Superior temporal gyrus (tissue), 1 donor: ENCODE measurements at regions not wholly inside any gene's neighbourhood (a gene's known extent, or its start where the extent isn't known, plus 50 kb on each side); places are given as distances from the start of the nearest gene placed in this dataset.
"Not testable (repeated sequence)": the region's sequence is repeated elsewhere in the genome, so short reads cannot be mapped to it uniquely, and the experiment has no call there.

ENCODE experiments used
- DNase-seq: peaks from one replicate; pipeline ENCODE4 v3.0.0-alpha.2; 2016; ENCODE audit errors: extremely low spot score

DNA sequence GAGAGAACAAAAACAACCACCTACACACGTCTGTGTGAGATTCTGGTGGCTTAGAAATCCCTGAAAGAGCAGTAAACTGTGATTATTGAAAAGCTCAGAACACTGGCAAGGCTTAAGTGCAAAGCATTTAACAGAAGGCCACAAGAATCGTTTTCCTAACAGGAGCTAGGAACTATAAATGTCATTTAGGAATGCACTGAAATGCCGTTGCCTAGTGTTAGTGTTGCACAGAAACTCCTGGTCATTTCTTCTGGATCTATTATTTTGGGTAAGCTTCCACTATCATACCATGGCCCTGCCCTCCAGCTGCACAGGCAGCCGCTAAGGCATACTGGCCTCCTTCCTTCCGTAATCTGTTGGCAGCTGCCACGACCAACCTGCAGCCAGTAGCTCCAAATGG is 923.2 kb downstream of the NLGN4X start:
- no peak for DNase-seq

DNA sequence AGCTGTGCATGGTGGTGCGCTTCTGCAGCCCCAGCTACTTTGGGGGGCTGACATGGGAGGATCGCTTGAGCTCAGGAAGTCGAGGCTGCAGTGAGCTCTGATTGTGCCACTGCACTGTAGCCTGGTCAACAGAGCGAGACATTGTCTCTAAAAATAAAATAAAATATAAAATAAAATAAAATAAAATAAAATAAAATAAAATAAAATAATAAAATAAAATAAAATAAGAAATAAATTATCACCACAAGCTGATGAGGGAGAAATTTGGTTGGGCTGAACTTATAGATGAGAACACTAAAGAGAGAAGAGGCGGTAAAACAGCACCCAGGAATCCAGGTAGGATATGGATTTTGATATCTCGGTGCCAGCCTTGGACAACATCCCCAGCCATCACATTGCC is 933.7 kb downstream of the NLGN4X start:
- no peak for DNase-seq

DNA sequence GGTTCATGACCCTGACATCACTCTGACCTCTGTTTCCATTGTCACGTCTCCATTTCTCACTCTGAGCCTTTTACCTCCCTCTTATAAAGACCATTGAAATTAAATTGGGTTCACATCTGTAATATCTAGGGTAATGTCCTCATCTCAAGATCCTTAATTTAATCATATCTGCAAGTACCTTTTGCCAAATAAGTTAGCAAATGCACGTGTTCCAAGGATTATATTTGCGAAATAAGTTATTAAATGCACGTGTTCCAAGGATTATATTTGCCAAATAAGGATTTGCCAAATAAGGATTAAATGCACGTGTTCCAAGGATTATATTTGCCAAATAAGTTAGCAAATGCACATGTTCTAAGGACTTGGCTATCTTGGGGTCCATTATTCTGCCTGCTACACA is 938.0 kb downstream of the NLGN4X start:
- DNase-seq = no peak

DNA sequence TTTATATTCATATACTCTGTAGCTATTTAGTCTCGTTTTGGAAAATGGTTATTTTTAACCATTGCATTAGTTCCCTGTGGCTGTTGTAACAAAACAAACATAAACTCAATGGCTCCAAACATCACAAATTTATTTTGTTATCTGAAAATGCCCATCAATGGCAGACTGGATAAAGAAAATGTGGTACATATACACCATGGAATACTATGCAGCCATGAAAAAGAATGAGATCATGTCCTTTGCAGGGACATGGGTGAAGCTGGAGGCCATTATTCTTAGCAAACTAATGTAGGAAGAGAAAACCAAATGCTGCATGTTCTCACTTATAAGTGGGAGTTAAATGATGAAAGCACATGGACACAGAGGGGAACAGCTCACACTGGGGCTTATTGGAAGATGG is 938.7 kb downstream of the NLGN4X start:
- DNase-seq = not testable (repeated sequence)

DNA sequence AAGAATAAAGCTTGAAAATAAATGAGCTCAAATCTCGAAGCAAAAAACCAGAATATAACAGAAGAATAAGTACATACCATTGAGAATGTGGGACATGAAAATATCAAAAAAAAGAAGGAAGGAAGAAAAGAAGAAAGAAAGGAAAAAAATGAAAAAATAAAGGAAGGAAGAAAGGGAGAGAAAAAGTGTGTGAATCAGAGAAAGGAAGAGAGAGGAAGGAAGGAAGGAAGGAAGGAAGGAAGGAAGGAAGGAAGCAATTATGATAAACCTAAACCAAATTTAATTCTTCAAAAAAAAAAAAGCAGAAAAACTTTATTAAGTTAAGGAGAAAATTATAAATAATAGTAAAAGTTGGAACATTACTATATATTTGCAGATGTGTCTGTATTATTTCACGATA is 949.8 kb downstream of the NLGN4X start:
- no peak for DNase-seq

DNA sequence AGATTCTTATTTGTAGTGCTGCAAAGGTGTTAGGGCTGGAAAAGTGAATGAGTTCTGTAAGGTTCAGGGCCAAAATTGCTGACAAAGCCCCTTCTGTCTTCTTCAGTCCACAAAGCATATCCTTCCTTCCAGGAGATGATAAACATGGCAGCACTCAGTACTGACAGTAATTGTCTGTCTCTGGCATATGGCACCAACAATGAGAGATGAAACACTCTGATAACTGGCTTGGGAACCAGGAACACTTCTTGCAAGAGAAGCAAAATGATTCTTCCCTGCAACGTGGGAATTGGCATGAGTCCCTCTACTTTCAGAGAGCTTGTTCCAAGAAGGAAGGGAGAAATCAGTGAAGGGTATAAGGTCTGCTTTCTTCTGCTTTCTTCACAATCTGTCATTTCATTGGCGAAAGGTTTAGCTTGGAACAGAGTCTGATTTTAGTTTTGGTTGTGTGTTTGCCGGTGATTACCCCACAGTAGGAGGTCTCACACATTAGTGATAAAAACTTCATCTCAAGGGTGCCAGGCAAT is 963.3 kb downstream of the NLGN4X start:
- DNase-seq = no peak

DNA sequence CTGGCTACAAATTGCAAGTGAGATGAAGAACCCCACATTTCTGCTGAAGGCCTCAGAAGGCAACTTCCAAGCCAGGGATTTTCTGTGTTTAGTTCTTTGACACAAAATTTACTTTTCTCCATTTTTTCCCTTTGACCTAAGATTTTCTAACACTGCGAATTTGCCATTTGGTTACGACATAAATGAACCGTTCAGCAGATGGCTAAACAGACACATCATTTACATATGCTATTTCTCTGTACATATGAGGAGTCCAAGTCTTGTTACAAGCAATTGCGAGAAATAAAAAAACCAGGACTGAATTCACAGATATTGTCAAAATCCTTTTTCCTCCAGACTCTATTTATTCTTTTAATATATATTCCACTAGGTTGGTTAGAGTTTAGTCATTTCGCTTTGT is 978.6 kb downstream of the NLGN4X start:
- DNase-seq = no peak

GRCh38 chrX:5242091-5242790 is 986.4 kb downstream of the NLGN4X start:
- no peak for DNase-seq

DNA sequence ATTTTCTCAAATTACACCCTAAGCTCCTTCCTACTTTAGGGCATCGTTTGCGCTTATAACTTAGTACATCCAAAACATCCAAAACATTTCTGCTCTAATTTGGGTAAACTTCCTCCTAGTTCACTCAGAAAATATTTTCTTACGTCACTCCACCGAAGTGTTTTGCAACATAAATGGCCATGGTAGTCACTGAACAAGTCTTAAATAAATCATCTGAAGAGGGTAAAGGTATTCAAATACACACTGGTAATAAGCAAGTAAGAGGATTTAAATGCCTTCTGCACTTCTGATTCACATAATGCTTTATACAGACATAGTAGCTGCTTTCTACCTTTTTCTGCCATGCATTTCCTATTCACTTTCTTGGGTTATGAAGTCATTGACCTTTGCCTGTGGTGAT is 991.9 kb downstream of the NLGN4X start:
- no peak for DNase-seq

DNA sequence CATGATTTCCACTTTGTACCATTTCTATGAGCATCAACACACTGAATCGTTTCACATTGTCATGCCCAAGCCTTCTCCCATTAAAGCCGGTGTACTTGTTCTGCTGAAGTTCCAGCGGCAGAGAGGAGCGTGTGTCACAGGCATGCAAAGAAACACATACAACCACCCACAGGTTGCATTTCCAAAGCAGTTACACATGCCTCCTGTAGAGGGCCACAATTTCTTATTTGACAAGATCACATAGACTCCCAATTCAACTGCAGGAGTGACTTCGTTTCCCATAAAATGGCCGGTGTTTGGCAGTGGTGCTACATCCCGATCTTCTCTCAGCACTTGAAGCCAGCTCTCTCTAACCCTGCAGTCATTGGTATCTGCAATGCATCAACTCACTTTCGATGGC is 992.6 kb downstream of the NLGN4X start:
- DNase-seq = no peak

DNA sequence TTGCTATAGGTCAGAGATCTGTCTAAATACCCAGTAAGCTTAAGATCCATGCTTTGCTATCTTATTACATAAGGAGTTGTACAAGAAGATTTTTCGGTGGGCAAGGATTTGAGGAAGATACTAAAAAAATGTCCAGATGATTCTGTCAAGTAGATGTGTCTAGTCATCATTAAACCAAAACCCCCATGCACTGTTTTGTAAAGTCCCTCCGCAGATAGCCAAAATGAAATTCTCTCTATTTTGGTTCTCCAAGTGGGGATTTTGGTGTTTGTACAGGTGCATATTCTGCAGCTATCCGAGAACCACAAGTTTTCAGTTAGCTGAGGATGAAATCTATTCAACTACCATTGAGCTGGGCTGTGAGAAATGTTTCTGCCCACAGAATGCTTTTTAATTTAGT is 994.8 kb downstream of the NLGN4X start:
- DNase-seq = no peak

DNA sequence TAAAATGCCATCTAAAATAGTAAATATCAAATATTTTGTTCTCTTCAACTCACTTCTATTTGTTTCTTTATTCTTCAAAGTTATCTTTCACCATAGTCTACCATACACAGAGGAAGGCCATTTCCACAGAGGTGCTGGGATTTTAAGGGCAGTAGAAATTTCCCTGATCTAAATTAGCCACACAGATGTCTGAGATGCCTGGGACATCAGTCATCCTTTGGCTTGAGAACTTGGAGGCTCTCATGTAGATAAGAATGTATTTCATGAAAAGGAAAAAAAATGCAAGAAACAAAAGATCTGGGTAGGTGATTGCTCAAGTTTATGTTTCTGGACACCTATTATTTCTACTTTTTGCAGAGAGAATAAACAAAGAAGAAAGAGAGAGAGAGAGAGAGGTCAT is 1008.2 kb downstream of the NLGN4X start:
- DNase-seq = no peak

DNA sequence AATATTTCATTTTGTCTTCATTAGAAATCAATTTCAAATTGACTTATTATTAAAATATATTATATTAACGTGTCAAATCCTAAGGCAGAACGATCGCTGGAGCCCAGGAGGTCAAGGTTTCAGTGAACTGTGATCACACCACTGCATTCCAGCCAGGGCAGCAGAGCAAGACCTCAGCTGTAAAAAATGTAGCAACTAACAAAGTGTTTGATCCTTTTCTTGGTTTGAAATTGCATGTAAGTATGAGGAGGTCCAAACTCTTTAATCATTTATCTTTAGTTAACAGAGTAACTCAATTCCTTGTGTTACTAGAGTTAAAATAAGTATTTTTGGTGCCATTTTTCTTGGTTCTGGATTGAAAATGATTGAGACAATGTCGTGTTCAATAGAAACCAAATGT is 1033.9 kb downstream of the NLGN4X start:
- DNase-seq = no peak

DNA sequence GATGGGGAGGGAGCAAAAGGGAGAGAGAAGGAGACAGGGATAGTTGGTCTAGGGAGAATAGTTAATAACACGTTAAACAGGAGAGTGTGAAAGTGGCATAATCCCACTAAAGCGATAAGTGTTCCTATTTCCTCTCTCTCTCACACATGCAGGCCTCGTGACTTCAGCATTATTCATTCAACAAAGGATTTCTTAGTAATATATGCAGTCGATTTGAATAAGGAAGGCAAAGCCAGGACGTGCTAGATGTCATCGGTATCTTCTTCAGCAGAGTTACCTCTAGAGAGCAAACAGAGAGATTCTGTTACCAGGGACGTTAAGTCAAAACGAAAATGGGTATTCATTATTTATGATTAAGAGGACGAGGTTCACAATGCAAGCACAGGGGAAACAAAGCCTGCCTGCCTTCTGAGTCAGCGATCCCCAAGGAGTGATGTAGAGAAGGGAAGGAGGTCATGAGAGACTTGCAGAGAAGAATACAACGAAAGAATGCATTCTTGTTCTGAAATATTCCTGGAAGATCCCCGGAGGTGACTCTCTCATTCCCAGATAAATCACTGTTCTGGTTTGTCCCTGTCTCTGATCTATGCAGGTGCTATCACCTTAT is 1048.4 kb downstream of the NLGN4X start:
- no peak for DNase-seq

DNA sequence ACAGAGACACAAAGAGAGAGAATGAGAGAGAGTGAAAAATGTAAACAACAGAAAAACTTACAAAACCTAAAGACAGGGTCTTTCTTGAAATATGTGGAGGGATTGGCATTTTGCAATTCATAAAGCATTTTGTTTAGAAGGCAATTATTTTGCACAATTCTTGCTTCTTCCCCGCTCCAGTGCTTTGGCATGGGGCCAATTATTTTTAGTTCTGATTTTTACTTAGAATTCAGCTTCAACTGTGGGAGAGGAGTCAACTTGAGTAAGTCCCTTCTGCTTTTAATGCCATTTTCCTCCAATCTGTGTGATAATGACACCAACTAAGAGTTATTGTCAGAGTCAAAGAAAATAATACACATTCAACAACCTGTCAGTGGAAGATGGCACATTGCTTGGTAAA is 1051.9 kb downstream of the NLGN4X start:
- no peak for DNase-seq

DNA sequence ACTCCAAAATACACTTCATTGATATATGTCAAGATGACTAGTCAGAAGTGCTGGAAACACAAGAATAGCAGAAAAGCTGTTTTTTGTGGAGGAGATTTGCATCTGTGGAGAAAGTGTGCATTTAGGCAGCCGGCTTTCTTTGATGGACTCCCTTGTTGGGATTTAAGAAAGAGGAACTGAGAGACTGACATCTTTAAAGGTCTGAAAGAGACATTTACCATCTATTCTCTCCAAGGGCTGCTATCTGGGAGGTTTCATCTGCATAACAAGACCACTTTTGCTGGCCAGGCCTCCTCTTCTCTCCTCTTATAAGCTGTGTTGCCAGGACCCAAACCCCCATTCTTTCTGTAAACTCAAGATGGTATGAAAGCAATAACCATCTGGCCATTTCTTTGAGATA is 1065.0 kb downstream of the NLGN4X start:
- DNase-seq = no peak

GRCh38 chrX:5155301-5155700 is 1073.4 kb downstream of the NLGN4X start:
- no peak for DNase-seq

DNA sequence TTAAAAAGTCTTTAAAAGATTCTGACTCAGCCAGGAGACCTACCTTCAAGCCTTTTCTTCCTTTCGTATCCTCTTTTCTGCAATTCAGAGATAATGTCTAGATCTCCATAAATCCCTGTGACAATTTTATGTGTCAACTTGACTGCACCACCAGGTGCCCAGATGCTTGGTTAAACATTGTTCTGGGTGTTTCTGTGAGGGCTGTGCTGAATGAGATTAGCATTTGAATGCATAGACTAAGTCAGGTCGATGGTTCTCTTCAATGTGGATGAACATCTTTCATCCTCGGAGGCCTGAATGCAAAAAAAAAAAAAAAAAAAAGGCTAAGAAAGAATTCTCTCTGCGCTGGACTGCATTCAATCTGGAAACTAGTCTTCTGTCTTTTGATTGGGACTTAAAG is 1082.7 kb downstream of the NLGN4X start:
- no peak for DNase-seq

DNA sequence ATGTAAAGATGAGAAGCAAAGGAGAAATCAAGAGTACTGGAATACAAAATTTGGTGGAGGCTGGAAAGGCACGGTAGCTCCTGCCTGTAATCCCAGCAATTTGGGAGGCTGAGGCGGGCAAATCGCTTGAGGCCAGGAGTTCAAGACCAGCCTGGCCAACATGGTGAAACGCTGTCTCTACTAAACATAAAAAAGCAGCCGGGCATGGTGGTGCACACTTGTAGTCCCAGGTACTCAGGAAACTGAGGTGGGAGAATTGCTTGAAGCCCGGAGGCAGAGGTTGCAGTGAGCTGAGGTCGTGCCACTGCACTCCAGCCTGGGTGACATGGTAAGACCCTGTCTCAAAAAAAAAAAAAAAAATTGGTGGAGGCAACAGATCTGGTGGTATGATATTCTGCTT is 1086.0 kb downstream of the NLGN4X start:
- DNase-seq = no peak

DNA sequence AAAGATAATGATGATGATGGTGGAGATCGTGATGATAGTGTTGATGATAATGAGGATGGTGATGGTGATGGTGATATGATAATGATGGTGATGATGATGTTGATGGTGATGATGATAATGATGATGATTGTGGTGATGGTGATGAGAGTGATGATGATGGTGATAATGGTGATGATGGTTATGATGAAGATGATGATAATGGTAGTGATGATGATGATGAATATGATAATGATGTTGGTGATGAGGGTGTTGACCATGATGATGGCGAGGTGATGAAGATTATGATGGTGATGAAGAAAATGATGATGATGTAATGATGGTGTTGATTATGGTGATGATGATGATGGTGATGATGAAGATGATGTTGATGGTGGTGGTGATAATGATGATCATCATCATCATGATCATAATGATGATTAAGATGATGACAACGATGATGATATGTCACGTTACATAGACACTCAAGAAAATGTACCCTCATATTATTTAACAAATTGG is 1106.4 kb downstream of the NLGN4X start:
- no peak for DNase-seq

DNA sequence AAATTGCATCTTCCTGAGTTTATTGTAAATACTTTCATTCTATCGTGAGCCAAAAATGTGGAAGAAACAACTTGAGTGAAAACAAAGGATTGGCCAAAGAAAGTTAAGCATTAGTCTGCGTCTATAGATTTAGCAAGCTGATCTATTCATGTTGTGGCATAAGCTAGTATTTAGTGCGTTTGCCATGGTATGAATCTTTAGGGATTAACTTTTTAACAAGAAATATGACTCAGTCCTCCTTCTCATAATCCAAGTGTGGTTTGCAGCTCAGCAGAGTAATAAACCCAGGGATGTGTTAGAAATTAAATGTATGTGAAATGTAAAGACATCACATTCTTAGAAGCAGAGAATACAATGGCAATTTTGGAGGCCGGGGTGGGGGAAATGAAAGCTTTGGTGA is 1110.9 kb downstream of the NLGN4X start:
- DNase-seq = no peak

DNA sequence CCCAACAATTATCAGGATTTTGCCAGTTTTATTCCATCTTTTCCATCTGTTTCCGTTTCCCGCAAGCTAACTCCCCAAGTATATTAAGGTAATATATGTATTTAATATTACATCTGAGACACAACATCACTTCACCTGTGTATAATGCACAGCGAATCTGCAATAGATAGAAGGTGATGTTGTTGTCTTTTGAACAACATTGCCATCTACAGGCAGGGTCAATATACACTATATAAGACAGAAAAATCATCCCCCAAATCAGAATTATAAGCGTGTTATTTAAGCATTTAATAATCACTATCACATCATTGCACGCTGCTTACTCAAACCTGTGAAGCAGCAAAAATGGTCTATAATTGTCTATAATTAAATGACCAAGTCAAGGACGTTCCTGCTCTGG is 1115.5 kb downstream of the NLGN4X start:
- peak; percentile 7 for DNase-seq

DNA sequence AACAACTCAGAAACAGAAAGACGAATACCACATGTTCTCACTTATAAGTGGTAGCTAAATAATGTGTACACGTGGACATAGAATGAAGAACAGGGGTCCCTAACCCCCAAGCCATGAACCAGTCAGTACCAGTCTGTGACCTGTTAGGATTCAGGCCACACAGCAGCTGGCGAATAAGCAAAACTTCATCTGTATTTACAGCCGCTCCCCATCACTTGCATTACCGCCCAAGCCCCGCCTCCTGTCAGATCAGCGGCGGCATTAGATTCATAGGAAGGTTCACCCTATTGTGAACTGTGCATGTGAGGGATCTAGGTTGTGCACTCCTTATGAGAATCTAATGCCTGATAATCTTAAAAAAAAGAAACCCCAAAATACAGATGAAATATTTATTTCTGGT is 1128.7 kb downstream of the NLGN4X start:
- DNase-seq = no peak

DNA sequence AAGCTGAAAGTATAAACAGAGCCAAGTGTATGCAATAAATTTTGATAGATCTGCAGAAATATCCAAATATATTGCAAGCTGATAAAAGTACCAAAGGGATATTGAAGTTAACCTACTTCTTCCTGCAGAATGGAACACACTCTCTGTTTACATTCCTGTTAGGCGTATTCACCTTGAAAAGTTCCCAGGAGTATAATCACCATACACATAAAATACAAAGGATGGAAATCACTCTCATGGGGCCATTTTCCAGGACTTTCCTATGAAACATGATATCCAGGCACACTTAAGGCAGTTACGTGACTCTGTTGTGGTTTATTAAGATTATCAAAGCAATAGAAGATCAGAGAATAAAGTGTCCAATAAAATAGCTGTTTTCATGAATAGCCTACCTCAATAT is 1142.3 kb downstream of the NLGN4X start:
- DNase-seq = no peak
